GM18508 (cell line): ENCODE measurements at regions not wholly inside any gene's neighbourhood (a gene's known extent, or its start where the extent isn't known, plus 50 kb on each side); places are given as distances from the start of the nearest gene placed in this dataset.

Source experiments
- ATAC-seq: cut with Tn5 transposase; IDR thresholded peaks from one replicate; pipeline ENCODE4 v1.9.1; 2021; ENCODE audit warnings: moderate number of reproducible peaks; ENCODE audit not compliant: insufficient read depth, unreplicated experiment

- no peak for ATAC-seq
Observed at GRCh38 chr14:53814392-53814791, 142.2 kb downstream of the BMP4 start.

- no peak for ATAC-seq
Observed at GRCh38 chr14:53810221-53810620, 146.4 kb downstream of the BMP4 start.

- ATAC-seq = no peak
Observed at GRCh38 chr14:53808042-53808441, 148.6 kb downstream of the BMP4 start.

- no peak for ATAC-seq
Observed at GRCh38 chr14:53807542-53807941, 149.1 kb downstream of the BMP4 start.

GRCh38 chr14:53807108-53807507 is 149.5 kb downstream of the BMP4 start:
- no peak for ATAC-seq

- no peak for ATAC-seq
Observed at GRCh38 chr14:53796734-53797133, 159.9 kb downstream of the BMP4 start.

GRCh38 chr14:53793790-53794505 is 162.7 kb downstream of the BMP4 start:
- no peak for ATAC-seq

- no peak for ATAC-seq
Observed at GRCh38 chr14:53792909-53793308, 163.7 kb downstream of the BMP4 start.

GRCh38 chr14:53790731-53791500 is 165.7 kb downstream of the BMP4 start:
- ATAC-seq = no peak

- no peak for ATAC-seq
Observed at GRCh38 chr14:53788566-53788965, 168.1 kb downstream of the BMP4 start.

- no peak for ATAC-seq
Observed at GRCh38 chr14:53786045-53786444, 170.6 kb downstream of the BMP4 start.

GRCh38 chr14:53784688-53785087 is 171.9 kb downstream of the BMP4 start:
- no peak for ATAC-seq

- ATAC-seq = no peak
Observed at GRCh38 chr14:53783256-53783655, 173.4 kb downstream of the BMP4 start.

GRCh38 chr14:53780051-53780555 is 176.5 kb downstream of the BMP4 start:
- no peak for ATAC-seq

- no peak for ATAC-seq
Observed at GRCh38 chr14:53779301-53779700, 177.3 kb downstream of the BMP4 start.

- no peak for ATAC-seq
Observed at GRCh38 chr14:53778263-53778662, 178.4 kb downstream of the BMP4 start.

- no peak for ATAC-seq
Observed at GRCh38 chr14:53772936-53773335, 183.7 kb downstream of the BMP4 start.

GRCh38 chr14:53767566-53767965 is 189.1 kb downstream of the BMP4 start:
- no peak for ATAC-seq

- ATAC-seq = no peak
Observed at GRCh38 chr14:53766601-53767000, 190.0 kb downstream of the BMP4 start.

GRCh38 chr14:53766106-53766505 is 190.5 kb downstream of the BMP4 start:
- ATAC-seq = no peak

GRCh38 chr14:53764846-53765245 is 191.8 kb downstream of the BMP4 start:
- no peak for ATAC-seq

- no peak for ATAC-seq
Observed at GRCh38 chr14:53758141-53758540, 198.5 kb downstream of the BMP4 start.
